ENCODE measurements at regions not wholly inside any gene's neighbourhood (a gene's known extent, or its start where the extent isn't known, plus 50 kb on each side); places are given as distances from the start of the nearest gene placed in this dataset.

- no peak overlapping the region for H3K27ac ChIP-seq (ENCODE audit: poor library complexity, severe bottlenecking)
These were observed 597.6 kb upstream of the IGFBP3 start for GRCh38 chr7:46518713-46519112.

GRCh38 chr7:46515844-46516590 lies 594.9 kb upstream of the IGFBP3 start:
- peak; percentile 38; the same call in 2 of the 3 replicates for ATAC-seq (ENCODE audit: low read depth)
- H3K36me3 ChIP-seq (ENCODE audit: low read depth), result no peaks in the 10 kb centered on the region
- no peaks in the 10 kb centered on the region for H3K4me1 ChIP-seq (ENCODE audit: insufficient read depth, poor library complexity, severe bottlenecking)
- no peak overlapping the region for H3K27ac ChIP-seq (ENCODE audit: poor library complexity, severe bottlenecking)
- no peaks in the 10 kb centered on the region for H3K27me3 ChIP-seq (ENCODE audit: insufficient read depth, poor library complexity, severe bottlenecking)
- no peaks in the 10 kb centered on the region for H3K9me3 ChIP-seq (ENCODE audit: severe bottlenecking)
- H3K4me3 ChIP-seq (ENCODE audit: severe bottlenecking), result no peak overlapping the region
- TF ChIP-seq CTCF (IDR thresholded peaks at IDR 0.05; ENCODE audit: poor library complexity, severe bottlenecking), result no peak
- no peak for DNase-seq (ENCODE audit: low spot score)

More at GRCh38 chr7:46518713-46519112, 597.6 kb upstream of the IGFBP3 start:
- no peaks in the 10 kb centered on the region for H3K4me1 ChIP-seq (ENCODE audit: insufficient read depth, poor library complexity, severe bottlenecking)
- ATAC-seq (ENCODE audit: low read depth) (no peak), DNase-seq (ENCODE audit: low spot score) (no peak)
- no peak for TF ChIP-seq CTCF (IDR thresholded peaks at IDR 0.05; ENCODE audit: poor library complexity, severe bottlenecking)
- no peak overlapping the region for H3K4me3 ChIP-seq (ENCODE audit: severe bottlenecking)
- no peaks in the 10 kb centered on the region for H3K36me3 ChIP-seq (ENCODE audit: low read depth)
- no peaks in the 10 kb centered on the region for H3K27me3 ChIP-seq (ENCODE audit: insufficient read depth, poor library complexity, severe bottlenecking)
- H3K9me3 ChIP-seq (ENCODE audit: severe bottlenecking), result no peaks in the 10 kb centered on the region

- no peak overlapping the region for H3K4me3 ChIP-seq (ENCODE audit: severe bottlenecking)
- TF ChIP-seq CTCF (IDR thresholded peaks at IDR 0.05; ENCODE audit: poor library complexity, severe bottlenecking), result no peak
- no peaks in the 10 kb centered on the region for H3K4me1 ChIP-seq (ENCODE audit: insufficient read depth, poor library complexity, severe bottlenecking)
- no peaks in the 10 kb centered on the region for H3K36me3 ChIP-seq (ENCODE audit: low read depth)
- H3K27me3 ChIP-seq (ENCODE audit: insufficient read depth, poor library complexity, severe bottlenecking), result no peaks in the 10 kb centered on the region
- DNase-seq (ENCODE audit: low spot score), result no peak
- ATAC-seq (ENCODE audit: low read depth), result no peak
- no peak overlapping the region for H3K27ac ChIP-seq (ENCODE audit: poor library complexity, severe bottlenecking)
- peaks cover 3% of the 10 kb centered on the region for H3K9me3 ChIP-seq (ENCODE audit: severe bottlenecking)
These were observed 592.4 kb upstream of the IGFBP3 start for GRCh38 chr7:46513447-46513848.

- no peak for TF ChIP-seq CTCF (IDR thresholded peaks at IDR 0.05; ENCODE audit: poor library complexity, severe bottlenecking)
- Histone ChIP-seq H3K36me3 (ENCODE audit: low read depth) (no peaks in the 10 kb centered on the region), H3K4me1 (ENCODE audit: insufficient read depth, poor library complexity, severe bottlenecking) (no peaks in the 10 kb centered on the region), H3K27ac (ENCODE audit: poor library complexity, severe bottlenecking) (no peak overlapping the region), H3K9me3 (ENCODE audit: severe bottlenecking) (peaks cover 3% of the 10 kb centered on the region), H3K27me3 (ENCODE audit: insufficient read depth, poor library complexity, severe bottlenecking) (no peaks in the 10 kb centered on the region), H3K4me3 (ENCODE audit: severe bottlenecking) (no peak overlapping the region)
- no peak for DNase-seq (ENCODE audit: low spot score)
- ATAC-seq (ENCODE audit: low read depth), result no peak
These were observed 591.9 kb upstream of the IGFBP3 start for GRCh38 chr7:46512891-46513413.
